ENCODE measurements at regions not wholly inside any gene's neighbourhood (a gene's known extent, or its start where the extent isn't known, plus 50 kb on each side); places are given as distances from the start of the nearest gene placed in this dataset.

GRCh38 chr14:98682726-98683125 lies 589.3 kb downstream of the BCL11B start:
- no peaks in the 10 kb centered on the region for H3K4me1 ChIP-seq (ENCODE audit: control insufficient read depth in 5 of 5, insufficient read depth in 5 of 5, low read length in 5 of 5)

GRCh38 chr14:98684468-98684867 lies 587.5 kb downstream of the BCL11B start:
- Histone ChIP-seq H3K36me3 (ENCODE audit: control insufficient read depth in 5 of 5, insufficient read depth in 5 of 5, low read length in 5 of 5) (no peaks in the 10 kb centered on the region), H3K27ac (ENCODE audit: low read depth, low read length) (no peak overlapping the region), H3K4me1 (ENCODE audit: control insufficient read depth in 5 of 5, insufficient read depth in 5 of 5, low read length in 5 of 5) (no peaks in the 10 kb centered on the region), H3K4me3 (ENCODE audit: low read depth in 1 of 5, low read length in 5 of 5) (no peak overlapping the region), H3K27me3 (ENCODE audit: control insufficient read depth in 5 of 5, insufficient read depth in 4 of 5, low read length in 5 of 5) (peaks cover 0 to 5% (median 0%) of the 10 kb centered on the region in 5 donors), H3K9ac (ENCODE audit: low read length in 5 of 5) (no peak overlapping the region), H3K9me3 (ENCODE audit: control insufficient read depth in 5 of 5, low read length in 5 of 5) (no peaks in the 10 kb centered on the region)

More at GRCh38 chr14:98682726-98683125, 589.3 kb downstream of the BCL11B start:
- no peak overlapping the region for H3K4me3 ChIP-seq (ENCODE audit: low read depth in 1 of 5, low read length in 5 of 5)
- no peak overlapping the region for H3K27ac ChIP-seq (ENCODE audit: low read depth, low read length)
- peaks cover 0 to 4% (median 0%) of the 10 kb centered on the region in 5 donors for H3K9me3 ChIP-seq (ENCODE audit: control insufficient read depth in 5 of 5, low read length in 5 of 5)
- no peaks in the 10 kb centered on the region for H3K36me3 ChIP-seq (ENCODE audit: control insufficient read depth in 5 of 5, insufficient read depth in 5 of 5, low read length in 5 of 5)
- H3K9ac ChIP-seq (ENCODE audit: low read length in 5 of 5), result no peak overlapping the region
- H3K27me3 ChIP-seq (ENCODE audit: control insufficient read depth in 5 of 5, insufficient read depth in 4 of 5, low read length in 5 of 5), result peaks cover 0 to 5% (median 0%) of the 10 kb centered on the region in 5 donors

- Histone ChIP-seq H3K4me3 (ENCODE audit: low read depth in 1 of 5, low read length in 5 of 5) (no peak overlapping the region), H3K4me1 (ENCODE audit: control insufficient read depth in 5 of 5, insufficient read depth in 5 of 5, low read length in 5 of 5) (no peaks in the 10 kb centered on the region), H3K9me3 (ENCODE audit: control insufficient read depth in 5 of 5, low read length in 5 of 5) (no peaks in the 10 kb centered on the region), H3K27me3 (ENCODE audit: control insufficient read depth in 5 of 5, insufficient read depth in 4 of 5, low read length in 5 of 5) (peaks cover 0 to 5% (median 0%) of the 10 kb centered on the region in 5 donors), H3K27ac (ENCODE audit: low read depth, low read length) (no peak overlapping the region), H3K9ac (ENCODE audit: low read length in 5 of 5) (no peak overlapping the region), H3K36me3 (ENCODE audit: control insufficient read depth in 5 of 5, insufficient read depth in 5 of 5, low read length in 5 of 5) (no peaks in the 10 kb centered on the region)
These were observed 586.3 kb downstream of the BCL11B start for GRCh38 chr14:98685725-98686124.

GRCh38 chr14:98688446-98688845 lies 583.6 kb downstream of the BCL11B start:
- H3K4me3 ChIP-seq (ENCODE audit: low read depth in 1 of 5, low read length in 5 of 5), result no peak overlapping the region
- H3K27ac ChIP-seq (ENCODE audit: low read depth, low read length), result no peak overlapping the region
- H3K4me1 ChIP-seq (ENCODE audit: control insufficient read depth in 5 of 5, insufficient read depth in 5 of 5, low read length in 5 of 5), result no peaks in the 10 kb centered on the region
- no peaks in the 10 kb centered on the region for H3K36me3 ChIP-seq (ENCODE audit: control insufficient read depth in 5 of 5, insufficient read depth in 5 of 5, low read length in 5 of 5)
- no peak overlapping the region for H3K9ac ChIP-seq (ENCODE audit: low read length in 5 of 5)
- H3K27me3 ChIP-seq (ENCODE audit: control insufficient read depth in 5 of 5, insufficient read depth in 4 of 5, low read length in 5 of 5), result peaks cover 0 to 7% (median 0%) of the 10 kb centered on the region in 5 donors
- no peaks in the 10 kb centered on the region for H3K9me3 ChIP-seq (ENCODE audit: control insufficient read depth in 5 of 5, low read length in 5 of 5)

GRCh38 chr14:98689951-98690350 lies 582.0 kb downstream of the BCL11B start:
- peaks cover 0 to 7% (median 0%) of the 10 kb centered on the region in 5 donors for H3K27me3 ChIP-seq (ENCODE audit: control insufficient read depth in 5 of 5, insufficient read depth in 4 of 5, low read length in 5 of 5)
- H3K9ac ChIP-seq (ENCODE audit: low read length in 5 of 5), result no peak overlapping the region
- no peak overlapping the region for H3K4me3 ChIP-seq (ENCODE audit: low read depth in 1 of 5, low read length in 5 of 5)
- H3K27ac ChIP-seq (ENCODE audit: low read depth, low read length), result no peak overlapping the region
- no peaks in the 10 kb centered on the region for H3K9me3 ChIP-seq (ENCODE audit: control insufficient read depth in 5 of 5, low read length in 5 of 5)
- H3K36me3 ChIP-seq (ENCODE audit: control insufficient read depth in 5 of 5, insufficient read depth in 5 of 5, low read length in 5 of 5), result no peaks in the 10 kb centered on the region
- H3K4me1 ChIP-seq (ENCODE audit: control insufficient read depth in 5 of 5, insufficient read depth in 5 of 5, low read length in 5 of 5), result no peaks in the 10 kb centered on the region

- Histone ChIP-seq H3K27ac (ENCODE audit: low read depth, low read length) (no peak overlapping the region), H3K9me3 (ENCODE audit: control insufficient read depth in 5 of 5, low read length in 5 of 5) (peaks cover 0 to 7% (median 3%) of the 10 kb centered on the region in 5 donors), H3K36me3 (ENCODE audit: control insufficient read depth in 5 of 5, insufficient read depth in 5 of 5, low read length in 5 of 5) (no peaks in the 10 kb centered on the region), H3K9ac (ENCODE audit: low read length in 5 of 5) (no peak overlapping the region), H3K4me3 (ENCODE audit: low read depth in 1 of 5, low read length in 5 of 5) (no peak overlapping the region), H3K27me3 (ENCODE audit: control insufficient read depth in 5 of 5, insufficient read depth in 4 of 5, low read length in 5 of 5) (peaks cover 0 to 2% (median 0%) of the 10 kb centered on the region in 5 donors), H3K4me1 (ENCODE audit: control insufficient read depth in 5 of 5, insufficient read depth in 5 of 5, low read length in 5 of 5) (no peaks in the 10 kb centered on the region)
These were observed 579.2 kb downstream of the BCL11B start for GRCh38 chr14:98692832-98693231.

- Histone ChIP-seq H3K27me3 (ENCODE audit: control insufficient read depth in 5 of 5, insufficient read depth in 4 of 5, low read length in 5 of 5) (peaks cover 0 to 2% (median 0%) of the 10 kb centered on the region in 5 donors), H3K27ac (ENCODE audit: low read depth, low read length) (no peak overlapping the region), H3K9me3 (ENCODE audit: control insufficient read depth in 5 of 5, low read length in 5 of 5) (peaks cover 0 to 7% (median 3%) of the 10 kb centered on the region in 5 donors), H3K4me3 (ENCODE audit: low read depth in 1 of 5, low read length in 5 of 5) (no peak overlapping the region), H3K9ac (ENCODE audit: low read length in 5 of 5) (no peak overlapping the region), H3K36me3 (ENCODE audit: control insufficient read depth in 5 of 5, insufficient read depth in 5 of 5, low read length in 5 of 5) (no peaks in the 10 kb centered on the region), H3K4me1 (ENCODE audit: control insufficient read depth in 5 of 5, insufficient read depth in 5 of 5, low read length in 5 of 5) (no peaks in the 10 kb centered on the region)
These were observed 577.5 kb downstream of the BCL11B start for GRCh38 chr14:98694541-98694940.

- no peaks in the 10 kb centered on the region for H3K4me1 ChIP-seq (ENCODE audit: control insufficient read depth in 5 of 5, insufficient read depth in 5 of 5, low read length in 5 of 5)
- H3K27ac ChIP-seq (ENCODE audit: low read depth, low read length), result no peak overlapping the region
These were observed 576.2 kb downstream of the BCL11B start for GRCh38 chr14:98695809-98696208.

GRCh38 chr14:98698341-98698740 lies 573.7 kb downstream of the BCL11B start:
- peaks cover 0 to 8% (median 0%) of the 10 kb centered on the region in 5 donors for H3K27me3 ChIP-seq (ENCODE audit: control insufficient read depth in 5 of 5, insufficient read depth in 4 of 5, low read length in 5 of 5)
- peaks cover 0 to 7% (median 3%) of the 10 kb centered on the region in 5 donors for H3K9me3 ChIP-seq (ENCODE audit: control insufficient read depth in 5 of 5, low read length in 5 of 5)
- H3K27ac ChIP-seq (ENCODE audit: low read depth, low read length), result no peak overlapping the region
- H3K9ac ChIP-seq (ENCODE audit: low read length in 5 of 5), result no peak overlapping the region
- H3K4me1 ChIP-seq (ENCODE audit: control insufficient read depth in 5 of 5, insufficient read depth in 5 of 5, low read length in 5 of 5), result no peaks in the 10 kb centered on the region
- H3K4me3 ChIP-seq (ENCODE audit: low read depth in 1 of 5, low read length in 5 of 5), result no peak overlapping the region
- H3K36me3 ChIP-seq (ENCODE audit: control insufficient read depth in 5 of 5, insufficient read depth in 5 of 5, low read length in 5 of 5), result no peaks in the 10 kb centered on the region

More at GRCh38 chr14:98695809-98696208, 576.2 kb downstream of the BCL11B start:
- no peak overlapping the region for H3K4me3 ChIP-seq (ENCODE audit: low read depth in 1 of 5, low read length in 5 of 5)
- peaks cover 0 to 2% (median 0%) of the 10 kb centered on the region in 5 donors for H3K27me3 ChIP-seq (ENCODE audit: control insufficient read depth in 5 of 5, insufficient read depth in 4 of 5, low read length in 5 of 5)
- no peak overlapping the region for H3K9ac ChIP-seq (ENCODE audit: low read length in 5 of 5)
- H3K36me3 ChIP-seq (ENCODE audit: control insufficient read depth in 5 of 5, insufficient read depth in 5 of 5, low read length in 5 of 5), result no peaks in the 10 kb centered on the region
- peaks cover 0 to 7% (median 3%) of the 10 kb centered on the region in 5 donors for H3K9me3 ChIP-seq (ENCODE audit: control insufficient read depth in 5 of 5, low read length in 5 of 5)

- H3K9me3 ChIP-seq (ENCODE audit: control insufficient read depth in 5 of 5, low read length in 5 of 5), result peaks cover 0 to 7% (median 3%) of the 10 kb centered on the region in 5 donors
- H3K27ac ChIP-seq (ENCODE audit: low read depth, low read length), result no peak overlapping the region
- H3K36me3 ChIP-seq (ENCODE audit: control insufficient read depth in 5 of 5, insufficient read depth in 5 of 5, low read length in 5 of 5), result no peaks in the 10 kb centered on the region
- peaks cover 0 to 11% (median 5%) of the 10 kb centered on the region in 5 donors for H3K27me3 ChIP-seq (ENCODE audit: control insufficient read depth in 5 of 5, insufficient read depth in 4 of 5, low read length in 5 of 5)
- no peaks in the 10 kb centered on the region for H3K4me1 ChIP-seq (ENCODE audit: control insufficient read depth in 5 of 5, insufficient read depth in 5 of 5, low read length in 5 of 5)
- no peak overlapping the region for H3K4me3 ChIP-seq (ENCODE audit: low read depth in 1 of 5, low read length in 5 of 5)
- no peak overlapping the region for H3K9ac ChIP-seq (ENCODE audit: low read length in 5 of 5)
These were observed 571.2 kb downstream of the BCL11B start for GRCh38 chr14:98700748-98701147.

All from subcutaneous abdominal adipose tissue (tissue), 5 donors.